MCF 10A (cell line): ENCODE measurements at regions not wholly inside any gene's neighbourhood (a gene's known extent, or its start where the extent isn't known, plus 50 kb on each side); places are given as distances from the start of the nearest gene placed in this dataset.

ENCODE experiments used
- BruUV-seq: library from RNA; stranded (reverse); fragments of 400-500 nt; replicated peaks from 2 replicates; lab custom pipeline; 2021; lab: Mats Ljungman, UMichigan
- CTCF ChIA-PET: fragments of 300-600 bp; sonication (Branson Sonifier 250); formaldehyde crosslinking; extraction: SDS; loops from one replicate; lab custom pipeline; 2021; ENCODE audit warnings: antibody characterized with exemption, inconsistent platforms; lab: Yijun Ruan, JAX
- POLR2A ChIA-PET: fragments of 300-600, 350-650 bp; sonication (Branson Sonifier 250); formaldehyde crosslinking; extraction: SDS; loops from one replicate; lab custom pipeline; 2020; ENCODE audit warnings: antibody characterized with exemption, inconsistent platforms; lab: Yijun Ruan, JAX
- DNase-seq: peaks from one replicate; pipeline ENCODE4 v3.0.0-alpha.2; 2018; ENCODE audit not compliant: unreplicated experiment
- H3K27ac Mint-ChIP-seq: one replicate; pipeline ENCODE4 v1.8.0; 2022; ENCODE audit warnings: mild to moderate bottlenecking, low read depth, mixed read lengths; ENCODE audit not compliant: unreplicated experiment
- H3K27me3 Mint-ChIP-seq: one replicate; pipeline ENCODE4 v1.8.0; 2022; ENCODE audit warnings: mixed read lengths; ENCODE audit not compliant: insufficient read depth, unreplicated experiment
- H3K36me3 Mint-ChIP-seq: one replicate; pipeline ENCODE4 v1.8.0; 2022; ENCODE audit warnings: mild to moderate bottlenecking, moderate library complexity, mixed read lengths; ENCODE audit not compliant: insufficient read depth, unreplicated experiment
- H3K4me1 Mint-ChIP-seq: one replicate; pipeline ENCODE4 v1.8.0; 2022; ENCODE audit warnings: mixed read lengths; ENCODE audit not compliant: insufficient read depth, unreplicated experiment
- H3K4me3 Mint-ChIP-seq: one replicate; pipeline ENCODE4 v1.8.0; 2022; ENCODE audit warnings: mild to moderate bottlenecking, moderate library complexity, mixed read lengths; ENCODE audit not compliant: unreplicated experiment
- H3K9me3 Mint-ChIP-seq: one replicate; pipeline ENCODE4 v1.8.0; 2022; ENCODE audit warnings: mixed read lengths; ENCODE audit not compliant: unreplicated experiment
- intact Hi-C: fragments of 100-400 bp; cut with micrococcal nuclease; formaldehyde crosslinking; loops from 2 replicates; pipeline ENCODE4 v1.14.1; 2022
- TF ChIP-seq, protein P1 (sequence below): fragments of 200-600 bp; IDR thresholded peaks from one replicate; pipeline ENCODE4 v1.8.0; 2022; ENCODE audit warnings: antibody characterized with exemption, mild to moderate bottlenecking; ENCODE audit not compliant: unreplicated experiment

DNA sequence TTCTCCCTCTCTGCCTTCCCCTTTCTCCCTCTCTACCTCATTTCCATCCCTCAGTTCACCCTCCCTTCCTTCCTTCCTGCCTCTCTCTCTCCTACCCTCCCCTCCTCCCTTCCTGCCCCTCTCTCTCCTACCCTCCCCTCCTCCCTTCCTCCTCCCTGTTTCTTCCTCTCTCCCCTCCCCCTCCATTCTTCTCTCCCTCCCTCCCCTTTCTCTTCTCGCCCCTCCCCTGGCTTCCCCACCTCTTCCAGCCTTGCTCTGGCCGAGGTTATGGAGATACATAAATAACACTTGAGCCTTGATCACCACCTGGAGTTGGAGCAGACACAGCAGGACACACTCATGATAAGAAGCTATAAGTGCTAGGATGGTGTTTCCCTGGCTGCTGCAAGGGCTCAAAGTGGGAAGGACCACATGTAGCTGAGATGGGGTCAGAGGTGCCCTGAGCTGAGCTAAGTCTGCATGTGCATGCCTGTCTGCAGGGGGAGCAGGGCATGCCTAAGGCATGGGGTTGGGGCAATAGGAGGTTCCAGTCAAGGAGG lies 326.1 kb upstream of the HS6ST1 start:
- BruUV-seq: no TSS peak
- Mint-ChIP-seq H3K36me3 (no peaks in the 10 kb centered on the region), H3K9me3 (peaks cover 6% of the 10 kb centered on the region), H3K4me3 (no peak overlapping the region), H3K27me3 (no peaks in the 10 kb centered on the region), H3K27ac (no peak overlapping the region), H3K4me1 (no peaks in the 10 kb centered on the region)
- intact Hi-C loops: no loop called here
- TF ChIP-seq, protein P1, sequence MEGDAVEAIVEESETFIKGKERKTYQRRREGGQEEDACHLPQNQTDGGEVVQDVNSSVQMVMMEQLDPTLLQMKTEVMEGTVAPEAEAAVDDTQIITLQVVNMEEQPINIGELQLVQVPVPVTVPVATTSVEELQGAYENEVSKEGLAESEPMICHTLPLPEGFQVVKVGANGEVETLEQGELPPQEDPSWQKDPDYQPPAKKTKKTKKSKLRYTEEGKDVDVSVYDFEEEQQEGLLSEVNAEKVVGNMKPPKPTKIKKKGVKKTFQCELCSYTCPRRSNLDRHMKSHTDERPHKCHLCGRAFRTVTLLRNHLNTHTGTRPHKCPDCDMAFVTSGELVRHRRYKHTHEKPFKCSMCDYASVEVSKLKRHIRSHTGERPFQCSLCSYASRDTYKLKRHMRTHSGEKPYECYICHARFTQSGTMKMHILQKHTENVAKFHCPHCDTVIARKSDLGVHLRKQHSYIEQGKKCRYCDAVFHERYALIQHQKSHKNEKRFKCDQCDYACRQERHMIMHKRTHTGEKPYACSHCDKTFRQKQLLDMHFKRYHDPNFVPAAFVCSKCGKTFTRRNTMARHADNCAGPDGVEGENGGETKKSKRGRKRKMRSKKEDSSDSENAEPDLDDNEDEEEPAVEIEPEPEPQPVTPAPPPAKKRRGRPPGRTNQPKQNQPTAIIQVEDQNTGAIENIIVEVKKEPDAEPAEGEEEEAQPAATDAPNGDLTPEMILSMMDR: no peak
- POLR2A ChIA-PET: no interaction called here
- no peak for DNase-seq
- CTCF ChIA-PET: interaction anchor here (0.6 kb wide), 1 partner anchor 28 kb away, joined by 4 read pairs; no protein-coding TSS in a partner anchor

DNA sequence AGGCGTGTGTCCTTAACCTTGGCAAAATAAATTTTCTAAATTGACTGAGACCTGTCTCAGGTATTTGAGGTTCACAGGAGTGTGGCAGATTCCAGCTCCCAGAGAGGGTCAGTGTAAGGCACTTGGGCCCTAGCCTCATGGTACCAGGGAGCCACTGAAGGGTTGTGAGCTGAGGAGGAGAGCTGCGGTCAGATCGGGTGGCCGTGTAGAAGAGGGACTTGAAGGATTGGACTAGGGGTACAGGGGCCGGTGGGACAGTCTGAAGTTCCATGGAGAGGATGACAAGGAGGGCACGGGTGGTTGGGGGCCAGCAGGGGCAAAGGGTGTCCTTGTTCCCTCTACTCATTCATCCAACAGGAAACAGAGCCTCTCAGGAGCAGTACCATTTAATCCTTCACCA lies 327.0 kb upstream of the HS6ST1 start:
- CTCF ChIA-PET: no interaction called here
- Mint-ChIP-seq H3K4me3 (no peak overlapping the region), H3K36me3 (no peaks in the 10 kb centered on the region), H3K27ac (no peak overlapping the region), H3K27me3 (no peaks in the 10 kb centered on the region), H3K4me1 (no peaks in the 10 kb centered on the region), H3K9me3 (peaks cover 6% of the 10 kb centered on the region)
- TF ChIP-seq, protein P1: no peak
- BruUV-seq: no TSS peak
- intact Hi-C loops: no loop called here
- POLR2A ChIA-PET: no interaction called here
- DNase-seq: no peak

DNA sequence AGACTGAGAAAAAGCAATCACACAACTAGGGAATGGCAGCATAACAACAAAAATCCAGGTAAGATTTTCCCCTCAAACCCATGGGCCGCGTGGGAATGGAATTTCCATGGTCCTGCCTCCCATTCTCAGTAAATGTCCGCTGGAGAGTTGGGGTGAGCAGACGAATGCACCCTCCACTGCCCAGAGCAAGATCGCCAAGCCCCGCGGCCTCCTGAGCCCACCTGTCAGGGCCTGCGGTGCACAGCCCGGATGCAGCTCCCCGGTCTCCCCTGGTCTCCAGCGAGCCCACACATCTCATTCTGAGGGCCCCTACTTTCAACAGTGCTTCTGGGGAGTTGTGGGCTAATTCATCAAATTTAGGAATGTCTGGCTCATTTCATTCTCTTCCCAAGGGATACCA lies 327.4 kb upstream of the HS6ST1 start:
- intact Hi-C loops: no loop called here
- no TSS peak for BruUV-seq
- POLR2A ChIA-PET: no interaction called here
- CTCF ChIA-PET: interaction anchor here (1.1 kb wide), 1 partner anchor 10 kb away, joined by 3 read pairs; no protein-coding TSS in a partner anchor
- TF ChIP-seq, protein P1: no peak
- no peaks in the 10 kb centered on the region for H3K4me1 Mint-ChIP-seq
- H3K36me3 Mint-ChIP-seq: no peaks in the 10 kb centered on the region
- no peak overlapping the region for H3K4me3 Mint-ChIP-seq
- H3K27me3 Mint-ChIP-seq: no peaks in the 10 kb centered on the region
- H3K27ac Mint-ChIP-seq: no peak overlapping the region
- H3K9me3 Mint-ChIP-seq: peaks cover 6% of the 10 kb centered on the region
- DNase-seq: no peak

DNA sequence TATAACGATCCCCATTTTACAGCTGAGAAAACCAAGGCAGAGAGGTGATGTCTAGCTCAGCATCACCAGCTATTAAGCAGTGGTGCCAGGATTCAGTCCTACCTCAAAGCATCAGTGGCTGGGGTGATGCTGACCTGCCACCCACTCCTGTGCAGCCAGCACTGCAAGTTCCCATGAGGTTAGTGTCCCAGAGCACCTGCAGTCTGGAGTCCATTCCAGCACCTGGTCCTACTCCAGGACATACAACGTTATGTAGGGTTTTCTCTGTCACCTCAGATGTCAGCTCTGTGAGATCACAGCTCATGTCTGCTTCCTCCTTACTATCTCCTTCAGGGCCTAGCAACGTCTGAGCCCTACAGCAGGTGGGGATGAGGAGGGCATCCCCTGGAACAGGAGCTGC lies 328.0 kb upstream of the HS6ST1 start:
- CTCF ChIA-PET: interaction anchor here (1.1 kb wide), 1 partner anchor 11 kb away, joined by 3 read pairs; no protein-coding TSS in a partner anchor
- Mint-ChIP-seq H3K9me3 (peaks cover 6% of the 10 kb centered on the region), H3K27me3 (no peaks in the 10 kb centered on the region), H3K27ac (no peak overlapping the region), H3K36me3 (no peaks in the 10 kb centered on the region), H3K4me1 (no peaks in the 10 kb centered on the region), H3K4me3 (no peak overlapping the region)
- no TSS peak for BruUV-seq
- intact Hi-C loops: no loop called here
- no peak for DNase-seq
- POLR2A ChIA-PET: no interaction called here
- TF ChIP-seq, protein P1: no peak
